HG03175 (cell line): ENCODE measurements at regions not wholly inside any gene's neighbourhood (a gene's known extent, or its start where the extent isn't known, plus 50 kb on each side); places are given as distances from the start of the nearest gene placed in this dataset.

Experiments used
- ATAC-seq: cut with Tn5 transposase; IDR thresholded peaks from one replicate; pipeline ENCODE4 v1.9.1; 2021; ENCODE audit warnings: mild to moderate bottlenecking, moderate library complexity; ENCODE audit not compliant: unreplicated experiment

DNA sequence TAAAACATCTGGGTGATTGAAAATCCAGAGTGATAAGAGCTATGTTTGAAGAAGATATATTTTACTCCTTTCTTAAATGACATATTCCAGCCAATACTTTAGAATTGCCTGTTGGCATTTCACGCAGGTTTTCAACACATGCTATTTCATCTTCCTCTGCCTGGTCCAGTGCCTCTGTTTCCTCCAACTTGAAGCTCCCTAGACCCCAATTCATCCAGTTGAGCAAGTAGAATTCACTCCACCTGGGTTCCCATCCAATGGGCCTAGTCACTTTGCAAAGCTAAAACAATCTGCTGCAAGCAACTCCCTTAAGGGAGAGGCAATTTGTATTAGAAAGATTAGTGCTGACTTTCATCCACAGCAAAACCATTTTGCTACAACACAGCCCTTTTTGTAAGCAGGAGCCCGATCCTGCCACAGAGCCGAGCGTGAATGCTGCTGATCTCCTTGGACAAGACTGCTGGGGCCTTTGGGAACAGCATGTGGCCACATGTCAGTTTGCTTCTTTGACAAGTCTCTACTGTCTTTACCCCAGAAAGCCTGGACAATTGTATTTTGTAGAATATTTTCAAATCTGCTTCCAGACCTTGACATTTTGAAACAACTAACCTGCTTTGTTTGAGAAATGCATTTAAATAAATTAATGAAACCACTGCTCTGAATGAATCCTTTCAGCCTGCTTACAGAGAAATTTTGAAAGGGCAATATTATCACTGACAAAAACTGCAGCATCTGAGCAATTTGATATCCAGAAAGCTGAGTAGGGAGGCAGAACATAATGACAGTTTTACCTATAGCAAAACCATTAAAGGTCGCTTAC is 259.1 kb downstream of the TDRD15 start:
- no peak for ATAC-seq

DNA sequence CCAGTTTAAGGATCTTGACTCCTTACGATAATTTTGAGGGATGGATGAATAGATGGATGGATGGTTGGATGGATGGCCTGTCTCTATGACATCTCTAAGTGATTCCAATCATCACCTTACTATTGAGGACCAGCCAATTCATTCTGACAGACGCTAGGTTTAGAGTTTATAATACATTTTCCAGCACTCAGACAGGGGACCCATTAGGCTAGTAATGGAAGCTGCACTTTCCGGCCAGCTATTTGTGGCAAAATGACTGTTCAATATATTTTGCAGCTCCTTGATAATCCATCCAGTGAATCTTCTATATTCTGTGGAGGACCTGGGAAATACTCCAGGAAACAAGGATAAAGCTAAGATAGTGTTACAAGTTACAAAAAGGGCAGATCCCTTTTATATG is 262.9 kb downstream of the TDRD15 start:
- ATAC-seq = no peak

DNA sequence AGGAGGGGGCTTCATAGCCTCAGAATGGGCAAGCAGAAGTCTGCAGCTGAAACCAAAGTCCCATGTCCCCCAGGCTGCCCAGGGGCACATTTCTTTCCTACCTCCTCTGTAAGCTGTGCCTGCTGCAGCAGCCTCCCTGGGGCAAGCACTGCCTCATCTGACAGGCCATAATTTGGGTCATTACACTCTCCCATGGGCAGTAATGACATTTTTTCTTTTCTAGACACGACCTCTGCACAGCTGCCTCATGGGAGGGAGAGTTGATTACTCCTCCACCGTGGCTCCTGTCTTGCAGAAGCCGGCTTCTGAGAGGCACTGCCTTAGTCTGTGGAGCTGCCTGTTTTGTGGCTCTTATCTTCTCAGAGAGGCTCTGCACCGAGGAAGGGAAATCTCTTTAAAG is 268.9 kb downstream of the TDRD15 start:
- no peak for ATAC-seq

DNA sequence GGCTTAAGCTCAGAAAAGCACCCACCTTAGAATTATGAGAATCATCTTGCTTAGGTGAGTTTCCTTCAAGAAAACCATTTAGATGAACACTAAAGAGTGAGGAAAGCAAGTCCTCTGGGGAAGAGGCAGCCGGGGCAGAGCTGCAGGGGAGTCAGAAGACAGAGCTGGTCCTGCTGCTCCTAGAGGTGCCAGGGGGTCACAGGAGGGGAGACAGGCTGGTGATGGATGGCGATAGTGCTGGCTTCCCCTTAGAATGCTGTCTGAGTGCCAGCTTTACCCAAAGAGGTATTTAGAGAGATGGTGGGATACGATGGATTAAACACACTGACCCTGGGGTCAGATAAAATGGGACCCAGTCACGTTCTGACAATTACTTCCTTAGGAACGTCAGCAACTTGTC is 269.4 kb downstream of the TDRD15 start:
- no peak for ATAC-seq

DNA sequence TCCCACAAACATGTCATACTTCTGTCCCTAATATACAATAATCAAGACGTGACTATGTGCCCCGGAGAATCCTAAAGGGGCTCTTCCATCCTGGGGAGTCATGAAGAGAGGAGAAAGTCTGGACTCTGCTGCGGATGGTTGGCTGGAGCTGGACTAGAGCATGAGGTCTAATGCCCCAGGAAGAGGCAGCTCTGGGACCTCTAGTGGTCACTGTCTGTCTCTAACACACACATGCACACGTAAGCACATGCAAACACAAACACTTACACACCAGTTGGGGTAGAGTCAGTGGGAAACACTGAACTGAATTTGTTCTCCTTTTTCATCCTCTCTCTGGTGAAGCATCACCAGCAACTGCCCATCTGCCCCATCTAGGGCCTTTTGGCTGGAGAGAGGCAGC is 271.6 kb downstream of the TDRD15 start:
- ATAC-seq = no peak

DNA sequence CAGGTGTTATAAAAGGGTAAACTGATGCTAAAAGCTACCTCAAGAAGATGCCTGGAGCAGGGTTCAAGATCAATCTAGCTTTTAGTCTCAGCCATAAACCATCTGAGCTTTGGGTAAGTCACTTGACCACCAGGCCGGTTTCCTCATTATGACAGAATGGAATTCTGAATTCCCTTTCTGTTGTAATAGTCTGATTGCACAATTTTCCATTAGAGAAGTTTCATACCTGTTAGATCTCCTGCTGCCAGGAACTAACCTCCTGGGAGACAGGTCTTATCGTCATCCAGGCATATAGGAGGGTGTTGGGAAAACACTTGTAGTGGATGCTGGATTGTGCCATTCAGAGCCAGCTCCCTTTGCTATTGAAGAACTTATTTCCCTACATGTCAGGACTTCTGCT is 272.5 kb downstream of the TDRD15 start:
- no peak for ATAC-seq

DNA sequence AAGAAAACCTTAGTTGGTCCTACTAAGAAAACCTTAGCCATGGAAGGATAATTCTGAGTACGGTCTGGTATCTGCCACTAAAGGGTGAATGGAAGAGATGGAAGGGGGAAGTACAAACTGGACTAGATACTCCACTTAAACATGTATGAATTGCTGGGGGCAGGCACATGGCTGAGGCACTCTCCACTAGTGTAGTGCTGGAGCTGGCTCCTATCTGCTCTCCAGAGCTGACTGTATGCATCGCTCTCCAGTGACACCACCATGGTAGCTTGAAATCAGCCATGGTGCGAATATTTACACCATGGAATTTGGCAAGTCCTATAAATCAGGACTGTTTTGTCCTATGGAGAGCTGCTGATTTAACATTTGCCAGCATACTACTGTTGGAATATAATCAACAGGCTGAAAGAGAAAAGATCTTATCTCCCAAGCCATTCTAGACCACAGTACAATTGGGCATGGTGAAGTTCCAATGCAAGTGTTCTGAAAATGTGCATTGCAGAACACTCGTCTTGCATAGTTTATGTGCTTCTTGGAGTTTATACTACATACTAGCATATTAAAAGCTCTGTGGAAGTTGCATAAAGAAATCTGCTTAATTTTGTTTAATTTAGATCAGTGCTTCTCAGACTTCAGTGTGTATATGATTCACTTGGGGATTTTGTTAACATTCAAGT is 277.4 kb downstream of the TDRD15 start:
- ATAC-seq = no peak

DNA sequence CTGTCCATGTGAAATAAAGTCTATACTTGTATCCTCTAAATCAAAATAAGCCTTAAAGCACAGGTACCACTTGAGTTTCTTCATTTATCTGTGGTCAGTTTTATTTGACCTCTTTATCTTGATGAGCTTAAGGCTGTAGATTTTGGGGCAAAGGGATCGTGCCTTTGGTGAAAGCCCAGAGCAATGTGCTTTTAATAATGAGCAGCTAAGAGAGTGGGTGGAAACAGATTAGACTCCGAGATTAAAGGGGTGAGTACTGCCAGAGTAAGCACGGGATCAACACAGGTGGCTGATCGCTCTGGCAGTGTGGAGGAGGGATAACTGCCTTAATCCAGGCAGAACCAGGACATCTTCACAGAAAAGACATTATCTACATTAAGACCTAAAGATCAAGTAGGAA is 280.4 kb downstream of the TDRD15 start:
- no peak for ATAC-seq

DNA sequence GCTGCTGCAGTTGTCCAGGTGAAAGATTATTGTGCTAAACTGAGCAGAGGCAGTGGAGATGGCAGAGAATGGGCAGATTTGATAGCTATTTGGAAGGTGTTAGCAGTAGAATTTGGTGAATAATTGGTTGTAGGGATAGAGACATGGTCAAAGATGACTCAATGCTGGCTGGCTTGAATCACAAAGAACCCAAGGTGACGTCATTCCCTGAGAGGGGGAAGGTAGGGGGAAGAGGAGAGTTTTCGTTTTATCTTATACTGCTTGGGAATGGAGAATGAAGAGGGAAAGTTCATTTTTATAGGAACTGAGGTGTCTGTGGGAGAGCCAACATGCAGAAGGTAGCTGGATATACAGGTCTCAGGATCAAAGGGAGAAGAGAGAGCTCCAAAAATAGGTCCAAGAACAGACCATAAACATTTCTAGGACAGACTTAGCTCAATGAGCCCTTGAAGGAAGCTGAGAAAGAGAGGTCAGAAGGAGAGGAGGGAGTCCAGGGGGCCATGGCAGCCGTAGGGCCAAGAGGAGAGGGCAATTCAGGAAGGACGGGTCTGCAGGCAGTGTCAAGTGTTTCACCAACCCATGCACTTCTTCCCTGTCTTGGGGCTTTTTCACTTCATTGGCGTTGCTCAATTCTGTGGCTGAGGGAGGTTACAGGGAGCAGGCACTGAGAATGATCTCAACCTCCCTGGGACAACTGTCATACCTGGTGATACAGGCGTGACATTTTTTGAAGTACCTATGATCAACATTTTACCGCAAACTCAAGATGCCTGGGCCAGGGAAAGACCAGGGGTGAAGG is 281.3 kb downstream of the TDRD15 start:
- ATAC-seq = no peak

DNA sequence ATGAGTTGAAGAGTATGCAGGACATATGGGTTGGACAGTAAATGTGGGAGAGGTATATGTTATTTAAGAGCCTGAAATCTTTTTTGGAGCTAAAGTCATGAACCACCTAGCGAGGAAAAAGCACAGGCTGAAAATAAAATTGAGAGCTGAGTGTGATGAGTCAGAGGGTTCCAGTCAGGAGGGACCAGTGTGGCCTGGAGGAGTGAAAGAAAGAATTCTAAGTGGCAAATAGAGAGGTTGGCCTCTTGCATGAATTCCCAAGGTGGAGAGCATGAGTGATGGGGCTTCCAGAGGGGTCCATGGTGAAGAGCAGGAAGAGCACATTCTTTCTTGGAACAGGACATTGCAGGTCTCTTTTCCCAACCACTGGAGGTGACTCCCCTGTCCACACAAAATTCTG is 282.6 kb downstream of the TDRD15 start:
- no peak for ATAC-seq

DNA sequence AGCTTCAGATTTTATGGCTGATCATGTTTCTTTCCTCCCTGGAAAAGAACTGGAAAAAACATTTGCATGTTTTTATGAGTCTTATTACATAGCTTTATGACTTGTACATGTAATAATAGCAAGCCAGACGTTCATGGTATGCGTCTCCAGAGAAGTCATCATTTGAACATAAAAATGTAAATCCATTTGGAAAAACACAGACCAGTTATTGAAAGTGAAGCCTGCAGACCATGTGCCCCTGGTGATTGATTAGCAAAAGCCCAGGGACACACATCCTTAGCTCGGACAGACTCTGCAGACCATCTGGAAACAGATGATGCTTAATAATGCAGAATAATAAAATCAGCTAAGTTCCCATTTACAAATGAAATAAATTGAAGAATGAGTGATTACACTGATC is 283.1 kb downstream of the TDRD15 start:
- no peak for ATAC-seq

DNA sequence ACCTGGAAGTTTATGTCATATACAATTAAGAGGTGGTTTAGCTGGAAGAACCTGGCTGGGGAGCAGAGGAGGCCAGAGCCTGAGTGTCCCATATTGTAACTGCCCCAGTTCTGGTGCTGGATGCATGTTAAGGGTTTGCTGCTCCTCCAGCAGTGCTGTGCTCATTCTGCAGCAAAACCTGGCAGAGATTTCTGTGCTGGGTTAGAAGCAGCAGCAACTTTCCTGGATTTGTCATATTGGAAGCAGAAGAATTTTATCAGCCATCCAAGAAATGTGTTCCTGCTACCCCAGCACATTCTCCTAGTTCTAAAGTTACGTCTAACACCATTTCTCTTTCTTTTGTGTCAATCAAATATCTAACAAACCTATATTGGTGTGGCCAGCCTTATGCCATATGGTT is 284.1 kb downstream of the TDRD15 start:
- no peak for ATAC-seq

DNA sequence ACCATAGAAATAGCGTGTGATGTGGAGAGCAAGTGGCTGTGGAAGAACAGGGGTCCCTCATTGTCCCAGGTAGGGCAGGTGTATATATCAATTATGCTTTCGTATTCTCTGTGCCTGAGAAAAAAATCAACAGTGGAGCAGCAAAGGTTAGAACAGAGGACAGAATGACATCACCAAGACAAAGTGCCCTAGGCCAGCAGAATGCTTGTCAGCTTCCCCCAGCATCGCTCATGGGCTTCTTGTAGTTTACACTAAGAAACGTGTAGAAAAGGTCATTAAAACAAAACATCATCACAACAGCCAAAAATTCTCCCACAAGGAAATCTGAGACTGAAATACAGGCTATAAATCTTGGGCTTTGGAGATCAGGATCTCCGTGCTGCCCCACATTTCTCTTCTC is 288.0 kb downstream of the TDRD15 start:
- no peak for ATAC-seq

DNA sequence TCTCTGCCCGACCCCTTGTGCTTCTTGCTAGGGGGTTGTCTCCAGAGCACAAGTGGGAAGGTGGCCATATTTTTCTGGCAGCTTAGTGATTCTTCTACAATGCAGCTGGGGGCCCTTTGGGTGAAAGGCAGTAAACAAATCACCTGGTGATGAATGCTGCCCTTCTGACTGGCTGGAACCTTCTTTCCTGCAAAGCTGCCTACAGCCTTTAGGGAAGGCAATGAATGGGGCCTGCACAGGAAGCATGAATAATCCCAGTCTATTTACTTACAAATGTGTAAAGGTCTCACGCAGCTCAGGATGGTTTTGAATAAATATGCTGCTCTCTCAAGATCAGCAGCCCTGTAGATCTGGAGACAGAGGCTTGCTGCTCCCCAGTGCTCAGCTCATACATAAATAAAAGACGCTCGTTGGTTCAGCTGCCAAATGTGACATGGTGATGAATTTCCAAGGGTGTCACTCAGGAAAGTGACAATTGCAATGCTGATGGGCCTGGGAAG is 289.2 kb downstream of the TDRD15 start:
- no peak for ATAC-seq

DNA sequence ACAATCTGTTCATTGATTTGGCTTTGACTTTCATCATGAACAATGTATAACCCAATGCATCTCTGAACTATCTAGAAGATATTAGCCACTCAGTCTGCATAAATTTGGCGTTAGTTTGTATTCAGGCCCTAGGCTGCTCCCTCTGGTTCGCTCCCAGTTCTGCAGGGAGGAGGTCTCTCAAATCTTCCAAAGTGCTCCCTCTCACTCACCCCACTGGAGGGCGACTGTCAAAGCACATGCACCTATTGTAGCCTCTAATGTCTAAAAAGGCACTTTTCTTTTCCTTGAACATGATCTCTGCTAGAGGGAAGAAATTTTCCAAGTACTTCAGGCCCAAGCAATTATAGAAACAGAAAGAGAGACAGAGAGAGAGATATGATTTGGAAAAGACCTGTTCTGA is 291.5 kb downstream of the TDRD15 start:
- no peak for ATAC-seq

DNA sequence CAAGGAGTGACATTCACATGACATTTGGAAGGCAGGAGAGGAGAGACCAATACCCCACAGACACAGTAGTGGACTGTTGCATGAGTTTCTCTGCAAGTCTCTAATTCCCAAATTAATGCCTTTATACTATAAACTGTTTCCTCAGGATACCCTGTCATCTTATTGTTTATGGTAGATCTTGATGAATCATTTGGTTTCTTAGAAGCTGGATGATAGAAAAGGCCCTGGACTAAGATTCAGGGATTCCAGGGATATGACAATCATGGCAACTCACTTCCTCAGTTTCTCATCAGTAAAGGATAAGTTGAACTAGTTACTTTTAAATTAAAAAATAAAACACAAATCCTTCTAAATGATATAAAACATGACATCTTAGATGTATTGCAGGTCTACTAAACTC is 292.5 kb downstream of the TDRD15 start:
- ATAC-seq = no peak

DNA sequence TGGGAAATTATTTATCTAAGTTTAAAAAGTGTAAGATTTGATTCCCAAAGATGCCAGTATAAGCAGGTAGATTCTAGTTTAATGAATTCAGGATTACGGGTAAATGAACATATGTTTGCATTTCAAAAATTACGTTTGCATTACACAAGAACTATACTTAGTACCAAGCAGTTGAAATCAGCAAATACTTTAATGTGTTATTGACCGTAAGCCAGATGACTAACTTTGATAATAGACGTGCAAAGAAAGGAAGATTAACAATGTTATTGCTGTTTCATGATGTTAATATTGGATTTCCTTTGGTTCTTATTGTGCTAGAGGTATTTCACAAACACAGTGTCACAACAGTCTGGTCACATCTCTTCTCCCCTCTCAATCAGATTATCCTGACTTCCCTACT is 294.7 kb downstream of the TDRD15 start:
- no peak for ATAC-seq

DNA sequence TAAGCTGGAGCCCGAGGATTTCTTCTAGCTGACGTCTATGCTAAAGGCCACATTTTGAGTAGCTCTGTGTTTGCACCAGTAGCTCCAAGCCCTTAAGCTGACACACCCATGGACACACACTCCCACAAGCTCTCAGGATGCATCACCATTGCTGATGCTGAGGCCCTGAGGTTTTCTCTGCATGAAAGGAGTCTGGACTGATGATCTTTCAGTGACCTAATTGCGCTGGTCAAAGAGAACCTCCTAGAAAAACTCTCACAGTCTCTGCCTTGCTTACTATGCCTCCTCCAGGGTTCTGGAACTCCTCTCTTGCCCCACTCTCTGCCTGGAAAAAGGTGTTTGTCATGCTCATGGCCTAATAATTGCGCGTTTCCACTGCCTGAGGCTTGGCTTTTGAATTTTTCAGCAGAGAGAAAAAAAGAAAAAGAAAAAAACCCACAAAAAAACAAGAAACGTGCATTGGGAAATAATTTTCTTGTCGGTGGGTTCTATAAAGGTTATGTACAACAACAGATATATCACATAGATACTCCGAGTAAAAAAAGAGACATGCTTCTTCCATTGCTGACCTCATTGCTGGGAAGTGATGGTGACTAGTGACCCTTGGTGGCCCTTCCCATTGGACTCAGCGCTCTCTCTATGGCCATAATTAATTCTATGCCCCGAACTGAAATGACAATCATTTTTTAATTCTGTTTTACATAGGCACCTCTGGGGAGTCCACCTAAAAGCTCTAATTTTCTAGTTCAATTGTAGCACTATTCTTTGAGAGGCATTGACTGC is 297.0 kb downstream of the TDRD15 start:
- no peak for ATAC-seq

DNA sequence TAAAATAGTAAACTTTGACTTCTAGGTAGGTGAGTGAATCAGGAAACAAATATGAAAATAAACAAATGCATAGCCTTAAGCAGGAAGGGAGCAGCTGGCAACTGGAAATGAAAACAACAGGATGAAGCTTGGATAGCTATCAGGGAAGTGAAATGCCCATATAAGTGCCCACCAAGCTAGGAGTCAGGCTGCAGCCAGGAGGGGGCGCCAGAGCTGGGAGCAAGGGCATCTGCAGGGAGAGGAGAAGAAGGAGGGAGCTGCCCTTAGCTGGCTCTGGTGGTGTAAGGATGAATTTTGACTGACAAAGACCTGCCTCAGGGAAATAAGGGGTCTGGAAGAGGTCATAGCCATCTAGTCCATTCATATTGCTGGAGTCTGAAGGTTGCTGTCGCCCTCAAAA is 298.3 kb downstream of the TDRD15 start:
- ATAC-seq = peak; percentile 57

DNA sequence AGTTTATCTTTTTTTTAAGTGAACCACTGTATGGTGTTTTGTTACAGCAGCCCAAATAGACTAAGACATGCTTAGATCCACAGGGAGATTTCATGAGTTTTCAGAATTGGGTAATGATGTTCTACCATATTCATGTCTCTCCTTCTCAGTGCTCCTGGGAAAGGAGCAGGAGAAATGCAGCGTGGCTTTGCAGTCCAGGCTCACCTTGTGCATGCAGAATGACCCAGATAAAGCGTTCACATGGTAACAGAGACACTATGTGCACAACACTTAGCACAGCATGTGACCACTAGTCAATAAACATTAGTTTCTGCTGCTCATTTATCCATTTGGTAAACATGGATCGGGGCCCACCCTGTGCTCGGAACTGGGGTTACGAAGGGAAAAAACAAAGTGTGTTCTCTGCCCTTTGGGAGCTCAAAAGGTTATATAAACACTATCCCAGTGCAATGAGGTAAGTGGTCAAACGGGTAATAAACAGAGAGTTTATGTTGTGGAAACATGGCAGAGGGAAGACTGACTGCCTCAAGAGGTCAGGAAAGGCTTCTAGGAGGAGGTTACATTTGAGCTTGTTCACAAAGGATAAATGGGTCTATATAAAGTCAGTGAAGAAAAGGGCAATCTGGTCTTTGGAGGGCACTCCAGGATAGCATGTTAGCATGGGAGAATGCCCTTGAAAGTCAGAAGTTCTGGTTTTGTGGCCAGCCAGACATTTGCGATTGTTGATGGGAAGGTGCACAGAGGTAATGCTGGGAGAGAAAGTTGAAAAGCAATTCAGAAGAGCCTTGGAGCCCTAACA is 299.2 kb downstream of the TDRD15 start:
- ATAC-seq = no peak
